H1 (cell line): ENCODE measurements at regions not wholly inside any gene's neighbourhood (a gene's known extent, or its start where the extent isn't known, plus 50 kb on each side); places are given as distances from the start of the nearest gene placed in this dataset.

ENCODE experiments used
- CTCF ChIA-PET: fragments of 300-600 bp; sonication (Branson Sonifier 250); formaldehyde crosslinking; loops from one replicate; lab custom pipeline; 2021; ENCODE audit not compliant: partially characterized antibody; lab: Charles Lee
- POLR2A ChIA-PET: fragments of 300-600 bp; sonication (Branson Sonifier 250); formaldehyde crosslinking; loops from one replicate; lab custom pipeline; 2021; ENCODE audit warnings: inconsistent platforms; ENCODE audit not compliant: partially characterized antibody; lab: Charles Lee
- DNase-seq, 2 experiments: peaks; one replicate each; pipeline versions ENCODE4 v3.0.0 to v3.0.0-alpha.2; 2010 to 2022; ENCODE audit warnings: low spot score in 2 of 2, low read depth in 1 of 2, mixed read lengths in 1 of 2
- FAIRE-seq: peaks from 2 replicates; lab custom pipeline; 2011; peaks lifted over from hg19 to GRCh38; lab: Jason Lieb, UNC
- H2AFZ ChIP-seq: 2 replicates; pipeline ENCODE4 v1.8.1; 2012; ENCODE audit warnings: low read length, inconsistent platforms
- H2AK5ac ChIP-seq: 2 replicates; pipeline ENCODE4 v1.6.1; 2013; ENCODE audit warnings: low read depth, low read length
- H2BK120ac ChIP-seq: replicated peaks from 2 replicates; pipeline ENCODE3; 2013; ENCODE audit warnings: low read depth, low read length, inconsistent platforms
- H2BK12ac ChIP-seq: 2 replicates; pipeline ENCODE4 v1.6.1; 2013; ENCODE audit warnings: low read depth, low read length
- H2BK15ac ChIP-seq: 2 replicates; pipeline ENCODE4 v1.6.1; 2013; ENCODE audit warnings: low read length
- H2BK20ac ChIP-seq: 2 replicates; pipeline ENCODE4 v1.6.1; 2013; ENCODE audit warnings: low read length
- H2BK5ac ChIP-seq: 2 replicates; pipeline ENCODE4 v1.6.1; 2013; ENCODE audit warnings: low read depth, low read length
- H3K14ac ChIP-seq: 2 replicates; pipeline ENCODE4 v1.6.1; 2013; ENCODE audit warnings: inconsistent platforms; ENCODE audit not compliant: insufficient read length
- H3K18ac ChIP-seq: 2 replicates; pipeline ENCODE4 v1.6.1; 2013; ENCODE audit warnings: low read length; ENCODE audit errors: extremely low read depth
- H3K23ac ChIP-seq: 2 replicates; pipeline ENCODE4 v1.6.1; 2013; ENCODE audit warnings: inconsistent platforms; ENCODE audit not compliant: insufficient read length
- H3K23me2 ChIP-seq: 2 replicates; pipeline ENCODE4 v1.6.1; 2013; ENCODE audit warnings: low read depth, low read length
- H3K27ac ChIP-seq: 2 replicates; pipeline ENCODE4 v1.6.1; 2011; ENCODE audit warnings: low read depth, low read length, inconsistent platforms
- H3K27me3 ChIP-seq, 4 experiments: replicated peaks in 1 of 4; 1 replicate in 1 of 4; 2 replicates in 3 of 4; pipeline versions ENCODE4 v1.6.1 to v1.8.1; 2011 to 2013; ENCODE audit warnings: low read length in 3 of 4, mild to moderate bottlenecking in 3 of 4, inconsistent platforms in 2 of 4, mixed read lengths in 2 of 4, moderate library complexity in 1 of 4; ENCODE audit not compliant: control insufficient read depth in 3 of 4, insufficient read depth in 3 of 4; ENCODE audit errors: extremely low read depth in 1 of 4
- H3K36me3 ChIP-seq, 4 experiments: 2 replicates each; pipeline versions ENCODE4 v1.6.1 to v1.8.1; 2011 to 2013; ENCODE audit warnings: mild to moderate bottlenecking in 4 of 4, low read length in 3 of 4, moderate library complexity in 2 of 4, control low read depth in 1 of 4, inconsistent platforms in 1 of 4; ENCODE audit not compliant: insufficient read depth in 4 of 4, control insufficient read depth in 2 of 4
- H3K4ac ChIP-seq: replicated peaks from 2 replicates; pipeline ENCODE3; 2013; ENCODE audit warnings: low read length, low read depth, mixed read lengths, inconsistent platforms; ENCODE audit not compliant: insufficient read length
- H3K4me1 ChIP-seq, 4 experiments: replicated peaks in 1 of 4; 1 replicate in 1 of 4; 2 replicates in 3 of 4; pipeline versions ENCODE4 v1.6.1 to v1.8.1; 2011 to 2013; ENCODE audit warnings: low read length in 3 of 4, inconsistent platforms in 2 of 4, mixed read lengths in 1 of 4; ENCODE audit not compliant: insufficient read depth in 4 of 4, control insufficient read depth in 3 of 4
- H3K4me2 ChIP-seq, 2 experiments: 2 replicates each; pipeline versions ENCODE4 v1.6.1 to v1.8.1; 2011 to 2013; ENCODE audit warnings: low read depth in 2 of 2, low read length in 2 of 2, control low read depth in 1 of 2, inconsistent platforms in 1 of 2, mild to moderate bottlenecking in 1 of 2; ENCODE audit not compliant: insufficient read depth in 1 of 2
- H3K4me3 ChIP-seq, 4 experiments: fragments of 200-600, 300-600 bp in 1 of 4; sonication (generic), shearing (Covaris generic), sonication (Bioruptor Twin) in 1 of 4; 2 replicates each; pipeline versions ENCODE4 v1.5.1 to v1.8.1; 2011 to 2016; ENCODE audit warnings: low read length in 4 of 4, low read depth in 3 of 4, control low read depth in 2 of 4, inconsistent platforms in 2 of 4, mild to moderate bottlenecking in 2 of 4, mixed read lengths in 1 of 4, moderate library complexity in 1 of 4; ENCODE audit not compliant: insufficient read depth in 2 of 4; ENCODE audit errors: extremely low read depth in 1 of 4
- H3K56ac ChIP-seq: replicated peaks from 2 replicates; pipeline ENCODE3; 2013; ENCODE audit warnings: low read depth, mild to moderate bottlenecking, mixed read lengths, low read length, inconsistent platforms; ENCODE audit not compliant: insufficient read length
- H3K79me1 ChIP-seq: 2 replicates; pipeline ENCODE4 v1.6.1; 2013; ENCODE audit warnings: low read depth, low read length, control low read depth
- H3K79me2 ChIP-seq, 2 experiments: 2 replicates each; pipeline versions ENCODE4 v1.6.1 to v1.8.1; 2012 to 2013; ENCODE audit warnings: low read length in 2 of 2, mild to moderate bottlenecking in 2 of 2, inconsistent platforms in 1 of 2; ENCODE audit not compliant: insufficient read depth in 2 of 2, control insufficient read depth in 1 of 2
- H3K9ac ChIP-seq, 4 experiments: replicated peaks in 1 of 4; 1 replicate in 1 of 4; 2 replicates in 3 of 4; pipeline versions ENCODE4 v1.6.1 to v1.8.1; 2011 to 2013; ENCODE audit warnings: low read depth in 3 of 4, low read length in 3 of 4, control low read depth in 2 of 4, mild to moderate bottlenecking in 2 of 4, moderate library complexity in 2 of 4, inconsistent platforms in 1 of 4; ENCODE audit errors: extremely low read depth in 1 of 4
- H3K9me3 ChIP-seq, 2 experiments: 2 replicates each; pipeline versions ENCODE4 v1.6.1 to v1.8.1; 2012 to 2013; ENCODE audit warnings: mild to moderate bottlenecking in 2 of 2, moderate library complexity in 2 of 2, control low read depth in 1 of 2, inconsistent platforms in 1 of 2, low read depth in 1 of 2, low read length in 1 of 2, mixed read lengths in 1 of 2; ENCODE audit not compliant: insufficient read depth in 2 of 2
- H4K20me1 ChIP-seq, 2 experiments: replicated peaks in 1 of 2; 2 replicates each; pipeline versions ENCODE3 to v1.8.1; 2011 to 2013; ENCODE audit warnings: inconsistent platforms in 2 of 2, low read length in 2 of 2, mild to moderate bottlenecking in 1 of 2; ENCODE audit not compliant: insufficient read depth in 2 of 2, control insufficient read depth in 1 of 2
- H4K5ac ChIP-seq: 2 replicates; pipeline ENCODE4 v1.6.1; 2013; ENCODE audit warnings: low read length, low read depth, mixed read lengths, inconsistent platforms; ENCODE audit not compliant: insufficient read length
- H4K8ac ChIP-seq: 2 replicates; pipeline ENCODE4 v1.8.0; 2013; ENCODE audit warnings: mild to moderate bottlenecking, moderate library complexity, low read length, inconsistent platforms; ENCODE audit not compliant: insufficient read depth; ENCODE audit errors: extremely low read depth
- H4K91ac ChIP-seq: replicated peaks from 2 replicates; pipeline ENCODE3; 2013; ENCODE audit warnings: low read length, mixed read lengths, inconsistent platforms; ENCODE audit not compliant: insufficient read length
- CHD2 ChIP-seq: IDR thresholded peaks from 2 replicates; pipeline ENCODE4 v1.6.1; 2012; ENCODE audit warnings: low read length, improper control_type of control experiment
- CREB1 ChIP-seq: IDR thresholded peaks from 2 replicates; pipeline ENCODE4 v1.6.1; 2012; ENCODE audit warnings: inconsistent platforms
- E2F6 ChIP-seq: IDR thresholded peaks from 2 replicates; pipeline ENCODE4 v1.6.1; 2012; ENCODE audit warnings: inconsistent platforms
- EZH2 ChIP-seq: fragments of 200-600 bp; sonication (generic); IDR thresholded peaks from 2 replicates; pipeline ENCODE4 v1.7.1; 2012; ENCODE audit warnings: low read depth, mild to moderate bottlenecking, moderate library complexity, low read length, inconsistent platforms; ENCODE audit not compliant: severe bottlenecking
- FOSL1 ChIP-seq: IDR thresholded peaks from 2 replicates; pipeline ENCODE4 v1.6.1; 2011; ENCODE audit warnings: mild to moderate bottlenecking, low read depth, low read length, moderate library complexity; ENCODE audit not compliant: insufficient read depth
- KDM5A ChIP-seq: fragments of 200-600 bp; IDR thresholded peaks from 2 replicates; pipeline ENCODE4 v1.7.1; 2012; ENCODE audit warnings: mild to moderate bottlenecking, low read length, inconsistent platforms, mixed read lengths
- MAFK ChIP-seq: IDR thresholded peaks from 2 replicates; pipeline ENCODE4 v1.6.1; 2012; ENCODE audit warnings: low read depth, mild to moderate bottlenecking, improper control_type of control experiment, low read length
- POLR2AphosphoS5 ChIP-seq: IDR thresholded peaks from 2 replicates; pipeline ENCODE4 v1.6.1; 2011; ENCODE audit warnings: low read depth, low read length
- SAP30 ChIP-seq: fragments of 300-600 bp; sonication (generic); IDR thresholded peaks from 2 replicates; pipeline ENCODE4 v1.7.1; 2012; ENCODE audit warnings: low read length, moderate library complexity, mild to moderate bottlenecking, inconsistent platforms; ENCODE audit not compliant: insufficient read depth, insufficient replicate concordance
- SP4 ChIP-seq: IDR thresholded peaks from 2 replicates; pipeline ENCODE4 v1.6.1; 2012; ENCODE audit warnings: low read length, inconsistent platforms
- SRF ChIP-seq: IDR thresholded peaks from 2 replicates; pipeline ENCODE4 v1.6.1; 2011; ENCODE audit warnings: mild to moderate bottlenecking, low read depth, low read length, moderate library complexity
- TAF7 ChIP-seq: optimal IDR thresholded peaks from 2 replicates; pipeline ENCODE3; 2011; ENCODE audit warnings: low read depth, mild to moderate bottlenecking, inconsistent platforms, low read length, moderate library complexity, borderline replicate concordance
- TBP ChIP-seq: IDR thresholded peaks from 2 replicates; pipeline ENCODE4 v1.6.1; 2011; ENCODE audit warnings: low read depth, low read length, improper control_type of control experiment
- TCF12 ChIP-seq: IDR thresholded peaks from 2 replicates; pipeline ENCODE4 v1.6.1; 2011; ENCODE audit warnings: low read depth, mild to moderate bottlenecking, low read length
- TEAD4 ChIP-seq: IDR thresholded peaks from 2 replicates; pipeline ENCODE4 v1.6.1; 2012; ENCODE audit warnings: low read depth, low read length, inconsistent platforms, mixed read lengths
- ZNF274 ChIP-seq: IDR thresholded peaks from 2 replicates; pipeline ENCODE4 v1.7.0; 2012; ENCODE audit warnings: low read length, borderline replicate concordance; ENCODE audit errors: extremely low read depth
- WGBS, 2 experiments: shearing (Covaris generic) in 1 of 2; methylation state at CpG; one replicate each; pipeline versions ENCODE4 v1.1.6 to v1.1.7; 2013 to 2015; ENCODE audit warnings: low lambda C conversion rate in 2 of 2, mixed read lengths in 2 of 2, inconsistent platforms in 1 of 2, low coverage in 1 of 2, missing lambda C conversion rate in 1 of 2; ENCODE audit not compliant: insufficient replicate concordance in 2 of 2, insufficient coverage in 1 of 2, insufficient read length in 1 of 2; ENCODE audit errors: extremely low coverage in 1 of 2, missing lambda C conversion rate in 1 of 2; 5-methylcytosine and 5-hydroxymethylcytosine counted together

- CTCF ChIA-PET, result no interaction called here
- no peak for TF ChIP-seq TAF7
- TF ChIP-seq CREB1, result no peak
- TF ChIP-seq ZNF274, result no peak
- TF ChIP-seq TCF12, result no peak
- TF ChIP-seq KDM5A, result no peak
- TF ChIP-seq SAP30, result no peak
- TF ChIP-seq CHD2, result no peak
- no peak for TF ChIP-seq TBP
- no peak for TF ChIP-seq POLR2AphosphoS5
- no peak for TF ChIP-seq FOSL1
- TF ChIP-seq TEAD4, result no peak
- TF ChIP-seq SP4, result no peak
- no peak for TF ChIP-seq E2F6
- no peak for TF ChIP-seq SRF
- TF ChIP-seq MAFK, result no peak
- TF ChIP-seq EZH2, result no peak
These were observed 103.9 kb upstream of the KITLG start for GRCh38 chr12:88684170-88684569.

More at GRCh38 chr12:88684170-88684569, 103.9 kb upstream of the KITLG start:
- Histone ChIP-seq H4K91ac (no peak overlapping the region), H2AK5ac (no peak overlapping the region), H2AFZ (no peak overlapping the region; the same call in 1 of the 2 replicates), H3K14ac (no peak overlapping the region), H3K4ac (no peak overlapping the region), H3K18ac (no peak overlapping the region), H2BK20ac (no peak overlapping the region), H3K79me2 (no peaks in the 10 kb centered on the region), H3K9ac (no peak overlapping the region), H3K9me3 (0 out of 4 replicates have a peak, but pooled peaks cover 0 to 5% of the 10 kb centered on the region in 2 experiments), H4K20me1 (no peaks in the 10 kb centered on the region), H3K27me3 (no peaks in the 10 kb centered on the region), H3K23me2 (no peaks in the 10 kb centered on the region), H2BK12ac (no peak overlapping the region), H2BK15ac (no peak overlapping the region), H3K36me3 (no peaks in the 10 kb centered on the region), H3K56ac (no peak overlapping the region), H3K27ac (no peak overlapping the region), H3K79me1 (no peaks in the 10 kb centered on the region), H2BK120ac (no peak overlapping the region), H3K4me2 (no peak overlapping the region), H2BK5ac (no peak overlapping the region), H3K4me3 (no peak overlapping the region), H3K23ac (no peak overlapping the region), H3K4me1 (no peaks in the 10 kb centered on the region), H4K8ac (no peak overlapping the region), H4K5ac (no peak overlapping the region)
- 87% methylated on average over 2 of the region's 2 CpGs; no CpG with 5 or more reads in 1 of the 2 experiments for WGBS, 2 experiments
- DNase-seq (no peak), FAIRE-seq (no peak)
- POLR2A ChIA-PET, result no interaction called here
